ENCODE measurements at regions not wholly inside any gene's neighbourhood (a gene's known extent, or its start where the extent isn't known, plus 50 kb on each side); places are given as distances from the start of the nearest gene placed in this dataset.
"Not testable (repeated sequence)": the region's sequence is repeated elsewhere in the genome, so short reads cannot be mapped to it uniquely, and the experiment has no call there.

- DNase-seq, result no peak
Measured at GRCh38 chr2:155653176-155653575, 679.3 kb downstream of the NR4A2 start.

- DNase-seq, result no peak
Measured at GRCh38 chr2:155651851-155652250, 680.7 kb downstream of the NR4A2 start.

DNA sequence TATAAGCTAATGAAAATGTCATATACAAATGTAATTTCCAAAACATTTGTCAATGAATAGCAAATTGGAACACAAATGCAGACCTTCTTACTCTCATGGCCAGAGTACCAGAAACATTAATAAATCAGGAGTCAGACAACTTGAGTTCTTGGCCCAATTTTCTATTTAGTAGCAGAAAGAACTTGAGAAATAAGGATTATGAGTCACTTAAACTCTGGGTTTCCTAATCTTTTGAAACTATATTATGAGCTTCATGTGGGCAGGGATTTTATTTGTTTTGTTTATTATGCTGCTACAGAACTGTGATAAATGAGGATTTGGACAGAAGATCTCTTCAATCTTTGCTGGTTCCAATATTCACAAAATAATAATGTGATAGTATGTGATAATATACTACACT is 686.7 kb downstream of the NR4A2 start:
- no peak for DNase-seq

GRCh38 chr2:155643056-155643775 is 689.3 kb downstream of the NR4A2 start:
- no peak for DNase-seq

DNA sequence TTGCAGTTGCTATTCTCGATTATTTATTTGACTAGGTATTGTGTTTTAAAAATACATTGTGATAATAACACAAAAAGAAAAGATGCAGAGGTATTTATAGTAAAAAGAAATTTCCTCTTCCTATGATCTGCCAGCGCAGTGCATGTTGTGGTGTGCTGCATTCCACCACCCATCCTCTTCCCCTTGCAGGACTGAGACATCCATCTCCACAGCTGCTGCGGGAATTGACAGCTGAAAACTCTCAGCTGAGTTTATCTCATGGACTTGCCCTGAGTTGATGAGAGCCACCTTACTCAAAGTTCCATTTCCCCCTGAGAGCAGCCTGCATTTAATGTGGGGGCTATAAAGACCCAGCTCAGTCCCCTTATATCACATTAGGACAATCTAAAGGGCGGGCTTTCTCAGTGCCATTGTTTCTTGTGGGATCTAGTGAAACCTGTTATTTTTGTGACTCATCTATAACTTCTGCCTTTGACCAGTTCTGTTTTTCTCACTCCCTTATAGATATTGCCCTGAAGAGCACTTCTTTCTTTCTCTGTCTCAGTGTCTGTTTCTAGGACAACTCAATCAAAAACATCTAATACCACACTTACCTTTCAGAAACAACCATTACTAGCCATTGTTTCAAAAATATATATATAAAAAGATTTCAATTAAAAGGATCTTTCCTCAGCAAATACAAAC is 698.5 kb downstream of the NR4A2 start:
- peak; percentile 1 for DNase-seq

DNA sequence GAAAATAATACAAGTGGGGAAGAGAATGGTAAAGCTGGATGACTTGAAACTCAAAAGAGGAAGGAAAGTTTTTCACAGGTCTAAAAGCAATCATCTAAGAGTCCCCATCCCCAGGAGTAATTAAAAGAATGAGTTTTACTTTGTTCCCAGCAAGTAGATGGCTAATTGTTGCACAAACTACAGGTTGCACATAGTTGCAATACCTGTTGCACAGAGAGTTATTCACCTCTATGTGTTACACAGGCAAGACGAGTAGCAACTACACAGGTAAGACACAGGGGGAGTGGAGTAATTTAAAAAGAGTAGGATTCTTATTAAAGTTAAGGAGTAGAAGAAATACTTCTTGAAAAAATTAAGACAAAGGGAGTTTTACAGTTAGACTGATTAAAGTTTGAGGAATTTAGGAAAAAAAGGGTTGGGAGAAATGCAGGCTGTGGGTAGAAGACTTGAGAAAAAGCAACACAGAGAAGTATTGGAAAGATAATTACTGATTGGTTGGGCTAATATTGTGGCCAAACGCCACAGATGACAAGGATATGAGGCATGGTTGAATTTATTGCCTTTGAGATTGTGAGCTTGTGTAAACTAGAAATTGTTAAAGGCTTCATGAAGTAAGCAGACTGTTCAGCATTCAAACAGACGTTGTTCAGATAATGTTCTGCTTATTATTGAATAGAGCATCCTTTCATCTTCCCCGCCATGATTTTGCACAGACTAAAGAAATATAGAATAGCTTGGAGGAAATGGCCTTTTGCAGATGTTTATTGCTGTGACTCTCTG is 699.3 kb downstream of the NR4A2 start:
- no peak for DNase-seq

DNA sequence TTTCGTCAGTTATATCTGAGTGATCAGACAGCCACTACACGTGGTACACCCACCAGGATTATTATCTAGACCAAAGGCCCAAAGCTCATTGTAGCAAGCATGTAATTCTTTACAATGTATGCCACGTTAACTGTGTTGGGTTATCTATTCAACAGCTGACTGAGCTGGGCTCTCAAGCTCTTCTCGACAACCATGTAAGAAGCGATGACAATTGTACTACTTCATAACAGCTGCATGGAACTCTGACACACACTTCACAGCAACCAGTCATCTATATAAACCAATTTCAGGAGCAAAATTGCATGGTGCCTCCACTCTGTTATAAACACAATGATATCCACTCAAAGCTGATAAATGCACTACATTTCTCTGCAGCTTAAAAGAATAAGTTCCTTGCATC is 701.8 kb downstream of the NR4A2 start:
- no peak for DNase-seq

DNA sequence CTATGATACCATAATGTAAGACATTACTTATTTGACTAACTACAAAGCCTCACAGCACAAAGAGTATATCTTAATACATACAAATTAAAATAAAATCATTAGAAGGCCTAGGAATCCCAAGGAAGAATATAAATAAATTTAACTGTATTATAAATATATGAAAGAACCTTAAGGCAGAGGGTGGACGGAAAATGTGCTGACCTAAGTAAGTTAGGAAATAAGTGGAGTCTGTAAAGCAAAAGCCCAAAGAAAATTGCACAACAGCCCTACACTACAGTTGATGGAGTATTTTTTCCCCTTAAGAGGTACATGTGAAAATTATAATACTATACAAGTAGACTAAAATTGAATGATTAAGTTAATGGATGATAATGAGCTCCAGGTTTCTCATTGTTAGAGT is 710.1 kb downstream of the NR4A2 start:
- no peak for DNase-seq

DNA sequence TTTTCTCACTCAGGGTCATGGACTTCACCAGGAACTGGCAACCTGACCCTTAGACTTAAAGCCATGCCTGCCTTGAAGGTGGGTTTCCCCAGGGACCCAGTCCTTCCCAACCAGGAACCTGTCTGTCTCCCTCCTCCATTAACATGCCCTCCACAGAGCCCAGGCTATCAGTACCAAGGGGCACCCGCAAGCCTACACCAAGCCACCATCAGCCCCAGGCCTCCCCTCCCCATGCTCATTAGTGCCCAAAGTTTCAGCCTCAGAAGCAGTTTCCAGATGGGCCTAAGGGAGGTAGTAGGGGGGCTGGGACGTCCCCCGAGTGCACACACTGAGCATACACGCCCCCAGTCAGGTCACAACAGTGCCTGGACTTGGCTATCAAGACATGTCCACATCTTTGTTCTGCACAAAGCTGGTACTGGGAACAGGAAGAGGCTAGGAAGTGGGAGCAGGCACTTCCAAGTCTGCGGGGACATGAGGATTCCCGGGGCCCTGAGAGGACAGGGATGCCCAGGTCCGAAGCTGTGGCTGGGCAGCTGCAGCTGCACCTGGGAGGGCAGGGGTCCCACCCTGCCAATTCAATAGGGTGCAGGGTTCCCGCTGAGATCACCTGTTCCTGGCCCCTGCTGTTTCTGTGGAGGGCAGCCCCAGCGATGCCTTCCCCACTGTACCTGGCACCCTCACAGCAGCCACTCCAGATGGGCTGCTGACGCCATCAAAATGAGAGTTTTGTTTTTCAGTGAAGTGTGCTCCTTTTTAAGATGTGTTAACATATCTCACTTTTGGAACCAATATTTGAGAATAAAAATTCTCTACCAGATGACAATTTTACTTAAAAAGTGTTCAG is 731.4 kb downstream of the NR4A2 start:
- DNase-seq, result no peak

- no peak for DNase-seq
Measured at GRCh38 chr2:155600296-155600695, 732.2 kb downstream of the NR4A2 start.

- DNase-seq, result no peak
Measured at GRCh38 chr2:155599834-155600233, 732.7 kb downstream of the NR4A2 start.

DNA sequence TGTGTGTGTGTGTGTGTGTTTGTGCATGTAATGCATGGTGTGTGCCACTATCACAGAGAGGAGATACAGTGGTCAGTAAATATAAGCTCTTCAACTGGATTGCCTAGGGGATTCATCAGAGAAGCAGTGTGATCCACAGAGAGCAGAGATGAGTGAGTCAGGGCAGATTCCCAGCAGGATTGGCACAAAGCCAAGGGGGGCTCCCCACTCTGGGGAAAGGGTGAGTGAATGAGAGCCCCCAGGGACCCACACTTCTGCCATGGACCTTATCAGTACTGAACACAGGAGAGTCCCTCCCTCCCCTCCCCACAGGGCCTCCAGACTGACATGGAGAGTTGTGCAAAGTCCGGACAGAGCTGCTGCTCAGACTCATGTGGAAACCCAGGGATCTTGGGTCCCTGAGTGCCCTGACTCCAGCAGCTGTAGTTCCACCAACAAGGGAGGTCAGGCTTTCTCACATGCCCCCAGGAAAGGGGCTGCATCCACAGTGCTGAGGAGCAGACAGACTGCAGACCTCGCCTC is 748.8 kb downstream of the NR4A2 start:
- DNase-seq, result no peak

- no peak for DNase-seq
Measured at GRCh38 chr2:155574941-155575340, 757.6 kb downstream of the NR4A2 start.

DNA sequence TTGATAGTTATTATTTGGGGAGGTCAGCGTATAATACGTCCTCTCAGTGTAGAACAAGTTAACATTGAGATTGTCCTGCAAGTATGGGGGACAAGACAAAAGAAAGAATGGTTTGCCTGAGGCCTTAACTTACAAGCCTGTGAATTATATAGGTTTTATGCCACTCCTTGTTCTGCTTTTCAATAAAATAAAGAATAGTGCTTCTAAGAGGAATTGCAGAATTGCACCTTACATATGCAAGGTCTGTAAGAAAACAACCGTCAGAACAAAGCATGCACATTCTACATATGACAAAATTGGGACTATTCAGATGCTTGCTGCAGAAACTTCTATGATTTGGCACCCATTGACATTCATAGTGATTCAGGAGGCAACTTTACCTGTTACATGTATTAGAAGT is 785.0 kb downstream of the NR4A2 start:
- no peak for DNase-seq

DNA sequence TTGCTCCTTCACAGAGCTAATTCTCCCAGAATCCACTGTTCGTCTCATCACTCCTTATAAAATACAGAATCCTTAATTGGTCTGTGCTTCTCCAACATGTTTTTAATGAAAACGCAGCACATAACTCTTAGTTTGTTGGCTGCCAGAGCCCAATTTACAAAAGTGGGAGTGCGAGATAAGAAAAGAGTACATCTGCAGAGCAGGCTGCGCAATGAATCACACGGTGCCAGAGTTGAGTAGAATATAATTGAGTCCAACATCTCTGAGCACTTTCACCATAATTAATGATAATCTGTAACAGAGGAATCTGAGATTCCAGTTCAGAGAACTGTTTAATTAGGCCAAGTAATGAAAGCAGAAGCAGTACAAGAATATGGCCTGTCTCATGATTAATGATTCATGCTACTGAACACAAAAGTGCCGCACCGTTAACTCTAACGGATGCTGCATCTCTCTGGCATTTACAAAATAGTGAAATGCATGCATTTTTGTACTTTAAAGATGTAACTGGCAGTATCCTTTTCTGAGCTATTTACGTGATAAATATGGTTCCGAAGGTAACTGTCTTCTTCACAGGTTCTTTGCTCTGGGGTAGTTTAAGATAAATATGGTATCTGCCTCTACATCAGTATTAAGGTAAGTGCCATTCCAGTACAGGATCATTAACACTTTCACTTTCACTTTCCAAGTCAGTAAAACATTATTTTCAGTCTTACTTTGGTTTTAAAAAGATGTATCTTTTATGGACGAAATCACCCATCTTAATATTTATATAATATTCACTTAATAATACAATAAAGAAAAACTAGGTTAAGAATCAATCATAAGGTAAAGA is 785.6 kb downstream of the NR4A2 start:
- DNase-seq, result no peak

- not testable (repeated sequence) for DNase-seq
Measured at GRCh38 chr2:155539028-155539427, 793.5 kb downstream of the NR4A2 start.

DNA sequence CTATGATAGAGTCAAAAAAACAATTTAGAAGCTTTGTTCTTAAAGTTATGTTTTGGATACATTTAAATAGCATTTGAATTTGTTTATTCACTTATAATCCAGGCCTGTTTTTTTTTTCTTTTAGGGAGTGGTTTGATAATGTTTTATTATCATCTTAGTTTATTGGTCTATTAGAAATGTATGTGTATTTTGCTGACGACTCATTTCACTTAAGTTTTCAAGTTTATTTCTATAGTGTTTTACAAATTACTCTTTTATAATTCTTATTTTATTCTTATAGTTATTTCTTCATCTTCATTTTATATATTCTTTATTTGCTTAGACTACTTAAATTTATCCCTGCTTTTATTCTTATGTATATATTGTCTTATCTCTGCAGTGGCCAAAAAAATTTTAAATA is 804.5 kb downstream of the NR4A2 start:
- no peak for DNase-seq

DNA sequence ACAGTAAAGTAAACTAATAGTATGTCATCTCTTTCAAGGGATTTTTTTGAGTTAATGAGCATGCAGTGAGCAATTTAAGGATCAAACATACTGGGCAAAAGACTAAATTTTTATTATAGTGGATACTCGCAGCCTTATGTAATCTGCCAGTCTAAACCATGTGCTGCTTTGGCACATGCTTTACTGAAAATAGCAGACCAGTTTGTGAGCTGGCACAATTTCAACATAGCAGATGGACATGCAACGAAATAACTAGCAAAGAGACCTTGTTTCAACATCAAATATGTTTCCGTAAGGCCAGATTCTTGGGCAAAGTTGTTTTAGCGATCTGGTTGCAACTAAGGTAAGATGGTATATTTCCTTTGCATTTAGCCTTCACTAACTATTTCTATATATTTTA is 807.3 kb downstream of the NR4A2 start:
- no peak for DNase-seq

GRCh38 chr2:155519529-155520130 is 812.9 kb downstream of the NR4A2 start:
- no peak for DNase-seq

GRCh38 chr2:155518094-155518493 is 814.4 kb downstream of the NR4A2 start:
- no peak for DNase-seq

DNA sequence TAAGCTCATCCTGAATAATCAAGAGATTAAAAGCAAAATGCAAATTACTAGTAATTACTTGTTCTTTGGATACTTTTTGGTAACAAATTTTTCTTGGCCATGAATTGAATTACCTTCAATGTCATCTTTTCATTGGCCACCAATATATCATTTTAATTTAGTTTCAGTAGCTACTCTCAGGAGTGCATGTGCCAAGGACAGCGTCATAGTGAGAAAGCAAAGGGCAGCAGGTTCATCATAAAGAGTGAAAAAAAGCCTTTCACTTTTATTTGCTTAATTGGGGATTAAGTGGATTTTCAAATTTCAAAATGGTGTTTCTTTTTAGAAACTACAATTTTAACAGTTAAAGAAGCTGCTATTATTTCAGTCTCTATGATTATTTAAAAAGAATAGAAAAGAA is 815.2 kb downstream of the NR4A2 start:
- DNase-seq, result no peak
